ENCODE measurements at regions not wholly inside any gene's neighbourhood (a gene's known extent, or its start where the extent isn't known, plus 50 kb on each side); places are given as distances from the start of the nearest gene placed in this dataset.

DNA sequence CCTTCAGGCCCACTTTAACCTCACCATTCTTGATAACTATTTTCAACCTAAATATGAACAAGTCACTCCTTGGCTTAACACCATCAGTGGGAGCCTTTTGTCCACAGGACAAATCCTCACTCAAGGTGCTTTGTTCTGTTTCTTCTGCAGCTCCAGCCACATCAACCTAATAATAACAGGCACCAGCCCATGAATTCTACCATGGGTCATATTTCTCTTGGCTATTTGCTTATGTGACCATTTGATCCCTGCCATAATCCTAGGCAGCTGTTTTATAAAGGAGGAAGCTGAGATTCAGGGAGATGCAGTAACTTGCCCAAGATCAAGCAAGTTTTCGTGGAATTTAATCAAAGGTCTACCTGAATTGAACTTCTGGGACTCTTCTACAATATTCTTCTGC lies 561.3 kb downstream of the DHX35 start:
- no peak overlapping the region for H3K27ac ChIP-seq (ENCODE audit: low read depth, low read length, poor library complexity, severe bottlenecking)
- no peak overlapping the region for H3K4me3 ChIP-seq (ENCODE audit: low read depth, low read length, poor library complexity, severe bottlenecking)
- no peaks in the 10 kb centered on the region for H3K79me2 ChIP-seq (ENCODE audit: insufficient read depth, low read length)
- H4K20me1 ChIP-seq (ENCODE audit: insufficient read depth, low read length) = no peaks in the 10 kb centered on the region
- no peak for TF ChIP-seq EZH2 (IDR thresholded peaks at IDR 0.05; ENCODE audit: borderline replicate concordance, low read length)
- TF ChIP-seq, protein P1, sequence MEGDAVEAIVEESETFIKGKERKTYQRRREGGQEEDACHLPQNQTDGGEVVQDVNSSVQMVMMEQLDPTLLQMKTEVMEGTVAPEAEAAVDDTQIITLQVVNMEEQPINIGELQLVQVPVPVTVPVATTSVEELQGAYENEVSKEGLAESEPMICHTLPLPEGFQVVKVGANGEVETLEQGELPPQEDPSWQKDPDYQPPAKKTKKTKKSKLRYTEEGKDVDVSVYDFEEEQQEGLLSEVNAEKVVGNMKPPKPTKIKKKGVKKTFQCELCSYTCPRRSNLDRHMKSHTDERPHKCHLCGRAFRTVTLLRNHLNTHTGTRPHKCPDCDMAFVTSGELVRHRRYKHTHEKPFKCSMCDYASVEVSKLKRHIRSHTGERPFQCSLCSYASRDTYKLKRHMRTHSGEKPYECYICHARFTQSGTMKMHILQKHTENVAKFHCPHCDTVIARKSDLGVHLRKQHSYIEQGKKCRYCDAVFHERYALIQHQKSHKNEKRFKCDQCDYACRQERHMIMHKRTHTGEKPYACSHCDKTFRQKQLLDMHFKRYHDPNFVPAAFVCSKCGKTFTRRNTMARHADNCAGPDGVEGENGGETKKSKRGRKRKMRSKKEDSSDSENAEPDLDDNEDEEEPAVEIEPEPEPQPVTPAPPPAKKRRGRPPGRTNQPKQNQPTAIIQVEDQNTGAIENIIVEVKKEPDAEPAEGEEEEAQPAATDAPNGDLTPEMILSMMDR (IDR thresholded peaks at IDR 0.05; ENCODE audit: low read length) = no peak
- H3K4me2 ChIP-seq (ENCODE audit: low read length) = no peak overlapping the region
- no peaks in the 10 kb centered on the region for H3K4me1 ChIP-seq (ENCODE audit: insufficient read depth, low read length, severe bottlenecking)
- no peaks in the 10 kb centered on the region for H3F3A ChIP-seq (ENCODE audit: insufficient read depth, low read length)
- H3K9me3 ChIP-seq (ENCODE audit: low read length) = no peaks in the 10 kb centered on the region
- no peaks in the 10 kb centered on the region for H3K9me2 ChIP-seq (ENCODE audit: low read depth, low read length)
- H3K27me3 ChIP-seq (ENCODE audit: insufficient read depth, low read length) = no peaks in the 10 kb centered on the region
- no peaks in the 10 kb centered on the region for H3K36me3 ChIP-seq (ENCODE audit: insufficient read depth, low read length)
- H2AFZ ChIP-seq (ENCODE audit: low read length) = no peak overlapping the region
- H3K9ac ChIP-seq (ENCODE audit: low read length) = no peak overlapping the region

DNA sequence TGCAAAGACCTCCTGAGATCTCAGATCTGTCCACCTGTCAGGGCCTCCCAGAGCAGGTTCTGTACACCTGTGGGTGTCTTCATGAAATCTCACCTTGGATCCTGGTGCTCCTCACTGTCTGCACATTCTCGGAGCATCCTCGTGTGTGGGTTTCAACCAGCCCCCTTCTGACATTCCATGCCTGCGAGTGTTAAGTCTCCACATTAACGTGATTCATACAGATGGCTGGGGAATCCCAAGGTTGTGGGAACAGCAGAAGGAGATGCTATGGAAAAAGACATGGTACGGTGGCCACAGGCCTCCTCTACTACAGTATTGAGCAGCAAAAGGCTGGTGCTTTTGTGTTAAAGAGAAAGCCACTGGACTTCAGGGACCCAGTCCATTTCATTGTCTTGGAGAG lies 556.5 kb downstream of the DHX35 start:
- Histone ChIP-seq H3K36me3 (ENCODE audit: insufficient read depth, low read length) (no peaks in the 10 kb centered on the region), H3K9me3 (ENCODE audit: low read length) (no peaks in the 10 kb centered on the region), H3K27ac (ENCODE audit: low read depth, low read length, poor library complexity, severe bottlenecking) (no peak overlapping the region), H2AFZ (ENCODE audit: low read length) (no peak overlapping the region), H3K79me2 (ENCODE audit: insufficient read depth, low read length) (no peaks in the 10 kb centered on the region), H3K27me3 (ENCODE audit: insufficient read depth, low read length) (no peaks in the 10 kb centered on the region), H3K9ac (ENCODE audit: low read length) (no peak overlapping the region), H3F3A (ENCODE audit: insufficient read depth, low read length) (no peaks in the 10 kb centered on the region), H3K4me2 (ENCODE audit: low read length) (no peak overlapping the region), H4K20me1 (ENCODE audit: insufficient read depth, low read length) (no peaks in the 10 kb centered on the region), H3K9me2 (ENCODE audit: low read depth, low read length) (no peaks in the 10 kb centered on the region), H3K4me1 (ENCODE audit: insufficient read depth, low read length, severe bottlenecking) (no peaks in the 10 kb centered on the region), H3K4me3 (ENCODE audit: low read depth, low read length, poor library complexity, severe bottlenecking) (no peak overlapping the region)
- TF ChIP-seq EZH2 (IDR thresholded peaks at IDR 0.05; ENCODE audit: borderline replicate concordance, low read length) = no peak
- TF ChIP-seq, protein P1 (IDR thresholded peaks at IDR 0.05; ENCODE audit: low read length) = no peak

DNA sequence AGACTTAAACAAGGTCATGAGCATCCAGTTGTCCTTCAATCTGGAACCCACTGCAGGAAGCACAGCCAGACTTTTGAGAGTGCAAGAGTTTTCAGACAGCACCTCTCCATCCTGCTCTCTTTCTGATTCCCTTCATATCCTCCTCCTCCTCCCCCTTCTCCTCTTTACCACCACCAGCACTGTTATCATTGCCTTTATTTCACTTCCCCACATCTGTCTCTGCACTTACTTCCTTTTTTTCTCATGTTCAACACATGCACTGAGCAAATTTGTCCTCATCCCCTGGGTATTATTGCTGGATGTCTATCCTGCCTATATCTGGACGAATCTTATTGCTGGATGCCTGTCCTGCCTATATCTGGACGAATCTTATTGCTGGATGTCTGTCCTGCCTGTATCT lies 554.8 kb downstream of the DHX35 start:
- no peaks in the 10 kb centered on the region for H3K9me2 ChIP-seq (ENCODE audit: low read depth, low read length)
- no peak overlapping the region for H2AFZ ChIP-seq (ENCODE audit: low read length)
- H3K4me1 ChIP-seq (ENCODE audit: insufficient read depth, low read length, severe bottlenecking) = no peaks in the 10 kb centered on the region
- H3K79me2 ChIP-seq (ENCODE audit: insufficient read depth, low read length) = no peaks in the 10 kb centered on the region
- no peak overlapping the region for H3K9ac ChIP-seq (ENCODE audit: low read length)
- no peaks in the 10 kb centered on the region for H3K27me3 ChIP-seq (ENCODE audit: insufficient read depth, low read length)
- no peak overlapping the region for H3K4me2 ChIP-seq (ENCODE audit: low read length)
- H4K20me1 ChIP-seq (ENCODE audit: insufficient read depth, low read length) = no peaks in the 10 kb centered on the region
- H3F3A ChIP-seq (ENCODE audit: insufficient read depth, low read length) = no peaks in the 10 kb centered on the region
- H3K27ac ChIP-seq (ENCODE audit: low read depth, low read length, poor library complexity, severe bottlenecking) = no peak overlapping the region
- no peaks in the 10 kb centered on the region for H3K36me3 ChIP-seq (ENCODE audit: insufficient read depth, low read length)
- TF ChIP-seq, protein P1 (IDR thresholded peaks at IDR 0.05; ENCODE audit: low read length) = no peak
- no peak for TF ChIP-seq EZH2 (IDR thresholded peaks at IDR 0.05; ENCODE audit: borderline replicate concordance, low read length)
- H3K4me3 ChIP-seq (ENCODE audit: low read depth, low read length, poor library complexity, severe bottlenecking) = no peak overlapping the region
- no peaks in the 10 kb centered on the region for H3K9me3 ChIP-seq (ENCODE audit: low read length)
